ENCODE measurements at regions not wholly inside any gene's neighbourhood (a gene's known extent, or its start where the extent isn't known, plus 50 kb on each side); places are given as distances from the start of the nearest gene placed in this dataset.
A peak's percentile ranks its signal among the peaks of the same experiment; 100 is the strongest.
"Not testable (repeated sequence)": the region's sequence is repeated elsewhere in the genome, so short reads cannot be mapped to it uniquely, and the experiment has no call there.

GRCh38 chr1:157310805-157311729, 172.9 kb upstream of the ETV3 start:
- CTCF ChIA-PET; H3K27me3 ChIP-seq (ENCODE audit: control insufficient read depth, insufficient read depth, low read length); H3K4me3 ChIP-seq (ENCODE audit: low read depth, low read length); DNase-seq (ENCODE audit: low read depth, low spot score); H3K9me3 ChIP-seq (ENCODE audit: control insufficient read depth, insufficient read depth, low read length); H3K27ac ChIP-seq (ENCODE audit: low read depth, low read length); POLR2A ChIA-PET: not testable (repeated sequence)
- TF ChIP-seq CTCF (IDR thresholded peaks at IDR 0.05; ENCODE audit: low read depth, low read length), result peak; percentile 33

GRCh38 chr1:157310401-157310800, 172.2 kb upstream of the ETV3 start:
- no peak for DNase-seq (ENCODE audit: low read depth, low spot score)
- no peaks in the 10 kb centered on the region for H3K9me3 ChIP-seq (ENCODE audit: control insufficient read depth, insufficient read depth, low read length)
- no peak overlapping the region for H3K4me3 ChIP-seq (ENCODE audit: low read depth, low read length)
- ChIA-PET POLR2A (no interaction called here), CTCF (no interaction called here)
- H3K27ac ChIP-seq (ENCODE audit: low read depth, low read length), result no peak overlapping the region
- TF ChIP-seq CTCF (IDR thresholded peaks at IDR 0.05; ENCODE audit: low read depth, low read length), result no peak
- H3K27me3 ChIP-seq (ENCODE audit: control insufficient read depth, insufficient read depth, low read length), result peaks cover 2% of the 10 kb centered on the region

GRCh38 chr1:157307491-157307890, 169.3 kb upstream of the ETV3 start:
- DNase-seq (ENCODE audit: low read depth, low spot score), result no peak
- CTCF ChIA-PET, result no interaction called here

GRCh38 chr1:157306896-157307295, 168.7 kb upstream of the ETV3 start:
- DNase-seq (ENCODE audit: low read depth, low spot score), result no peak
- Histone ChIP-seq H3K27ac (ENCODE audit: low read depth, low read length) (no peak overlapping the region), H3K9me3 (ENCODE audit: control insufficient read depth, insufficient read depth, low read length) (no peaks in the 10 kb centered on the region), H3K4me3 (ENCODE audit: low read depth, low read length) (no peak overlapping the region), H3K27me3 (ENCODE audit: control insufficient read depth, insufficient read depth, low read length) (peaks cover 2% of the 10 kb centered on the region)
- ChIA-PET POLR2A (no interaction called here), CTCF (no interaction called here)
- TF ChIP-seq CTCF (IDR thresholded peaks at IDR 0.05; ENCODE audit: low read depth, low read length), result no peak

More at GRCh38 chr1:157307491-157307890, 169.3 kb upstream of the ETV3 start:
- TF ChIP-seq CTCF (IDR thresholded peaks at IDR 0.05; ENCODE audit: low read depth, low read length), result no peak
- Histone ChIP-seq H3K27ac (ENCODE audit: low read depth, low read length) (no peak overlapping the region), H3K4me3 (ENCODE audit: low read depth, low read length) (no peak overlapping the region), H3K27me3 (ENCODE audit: control insufficient read depth, insufficient read depth, low read length) (peaks cover 2% of the 10 kb centered on the region), H3K9me3 (ENCODE audit: control insufficient read depth, insufficient read depth, low read length) (no peaks in the 10 kb centered on the region)
- POLR2A ChIA-PET, result no interaction called here

GRCh38 chr1:157304271-157304670, 166.1 kb upstream of the ETV3 start:
- Histone ChIP-seq H3K27me3 (ENCODE audit: control insufficient read depth, insufficient read depth, low read length) (no peaks in the 10 kb centered on the region), H3K4me3 (ENCODE audit: low read depth, low read length) (no peak overlapping the region), H3K9me3 (ENCODE audit: control insufficient read depth, insufficient read depth, low read length) (no peaks in the 10 kb centered on the region), H3K27ac (ENCODE audit: low read depth, low read length) (no peak overlapping the region)
- POLR2A ChIA-PET, result no interaction called here
- no peak for TF ChIP-seq CTCF (IDR thresholded peaks at IDR 0.05; ENCODE audit: low read depth, low read length)
- no peak for DNase-seq (ENCODE audit: low read depth, low spot score)
- CTCF ChIA-PET, result no interaction called here
